Panc1 (cell line): ENCODE measurements at regions not wholly inside any gene's neighbourhood (a gene's known extent, or its start where the extent isn't known, plus 50 kb on each side); places are given as distances from the start of the nearest gene placed in this dataset.

ENCODE experiments used
- POLR2AphosphoS5 ChIP-seq: IDR thresholded peaks from 2 replicates; pipeline ENCODE4 v1.6.1; 2012; ENCODE audit warnings: mild to moderate bottlenecking, low read depth, low read length, moderate library complexity
- SIN3A ChIP-seq: IDR thresholded peaks from 2 replicates; pipeline ENCODE4 v1.6.1; 2012; ENCODE audit warnings: low read depth, mild to moderate bottlenecking, low read length, moderate library complexity, borderline replicate concordance; ENCODE audit not compliant: insufficient read depth
- TF ChIP-seq, protein P1 (sequence below): fragments of 450-650 bp; IDR thresholded peaks from 2 replicates; pipeline ENCODE4 v1.5.1; 2017; ENCODE audit warnings: mild to moderate bottlenecking
- TF ChIP-seq, protein P2 (sequence below), 2 experiments: IDR thresholded peaks; 2 replicates each; pipeline ENCODE4 v1.6.1; 2011 to 2012; ENCODE audit warnings: low read depth in 2 of 2, control low read depth in 1 of 2, low read length in 1 of 2, mild to moderate bottlenecking in 1 of 2, moderate library complexity in 1 of 2; ENCODE audit not compliant: insufficient read depth in 1 of 2

DNA sequence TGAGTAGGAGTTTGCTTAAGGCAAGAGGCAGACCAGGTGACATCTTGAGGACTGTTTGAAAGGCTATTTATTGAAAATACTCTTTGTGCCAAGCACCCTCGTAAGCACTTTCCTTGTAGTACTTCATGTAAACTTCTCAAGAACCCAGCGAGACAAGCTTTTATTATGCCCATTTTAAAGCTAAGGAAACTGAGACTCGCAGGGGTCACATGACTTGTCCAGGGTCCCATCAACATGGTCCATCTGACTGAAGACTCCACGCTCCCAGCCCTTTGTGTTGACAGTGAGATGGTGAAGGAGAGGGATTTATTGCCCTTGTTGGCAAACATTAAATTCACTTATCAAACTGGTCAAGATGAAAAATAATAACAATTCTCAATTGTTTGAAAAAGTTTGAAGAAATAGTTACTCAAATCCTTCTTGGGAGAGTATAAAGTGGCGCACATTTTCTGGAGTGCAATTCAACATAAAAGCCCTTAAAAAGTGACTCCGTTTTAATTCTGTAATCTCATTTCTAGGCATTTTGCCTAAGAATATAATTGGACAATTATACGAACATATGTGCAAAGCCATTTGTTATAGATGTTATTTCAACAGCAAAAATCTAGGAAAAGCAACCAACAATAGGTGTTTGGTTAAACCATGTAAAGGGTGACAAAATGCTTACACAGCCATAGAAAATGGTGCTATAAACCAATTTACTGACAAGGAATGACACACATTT lies 270.5 kb upstream of the NCKAP5 start:
- TF ChIP-seq, protein P1, sequence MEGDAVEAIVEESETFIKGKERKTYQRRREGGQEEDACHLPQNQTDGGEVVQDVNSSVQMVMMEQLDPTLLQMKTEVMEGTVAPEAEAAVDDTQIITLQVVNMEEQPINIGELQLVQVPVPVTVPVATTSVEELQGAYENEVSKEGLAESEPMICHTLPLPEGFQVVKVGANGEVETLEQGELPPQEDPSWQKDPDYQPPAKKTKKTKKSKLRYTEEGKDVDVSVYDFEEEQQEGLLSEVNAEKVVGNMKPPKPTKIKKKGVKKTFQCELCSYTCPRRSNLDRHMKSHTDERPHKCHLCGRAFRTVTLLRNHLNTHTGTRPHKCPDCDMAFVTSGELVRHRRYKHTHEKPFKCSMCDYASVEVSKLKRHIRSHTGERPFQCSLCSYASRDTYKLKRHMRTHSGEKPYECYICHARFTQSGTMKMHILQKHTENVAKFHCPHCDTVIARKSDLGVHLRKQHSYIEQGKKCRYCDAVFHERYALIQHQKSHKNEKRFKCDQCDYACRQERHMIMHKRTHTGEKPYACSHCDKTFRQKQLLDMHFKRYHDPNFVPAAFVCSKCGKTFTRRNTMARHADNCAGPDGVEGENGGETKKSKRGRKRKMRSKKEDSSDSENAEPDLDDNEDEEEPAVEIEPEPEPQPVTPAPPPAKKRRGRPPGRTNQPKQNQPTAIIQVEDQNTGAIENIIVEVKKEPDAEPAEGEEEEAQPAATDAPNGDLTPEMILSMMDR: no peak
- TF ChIP-seq, protein P2, sequence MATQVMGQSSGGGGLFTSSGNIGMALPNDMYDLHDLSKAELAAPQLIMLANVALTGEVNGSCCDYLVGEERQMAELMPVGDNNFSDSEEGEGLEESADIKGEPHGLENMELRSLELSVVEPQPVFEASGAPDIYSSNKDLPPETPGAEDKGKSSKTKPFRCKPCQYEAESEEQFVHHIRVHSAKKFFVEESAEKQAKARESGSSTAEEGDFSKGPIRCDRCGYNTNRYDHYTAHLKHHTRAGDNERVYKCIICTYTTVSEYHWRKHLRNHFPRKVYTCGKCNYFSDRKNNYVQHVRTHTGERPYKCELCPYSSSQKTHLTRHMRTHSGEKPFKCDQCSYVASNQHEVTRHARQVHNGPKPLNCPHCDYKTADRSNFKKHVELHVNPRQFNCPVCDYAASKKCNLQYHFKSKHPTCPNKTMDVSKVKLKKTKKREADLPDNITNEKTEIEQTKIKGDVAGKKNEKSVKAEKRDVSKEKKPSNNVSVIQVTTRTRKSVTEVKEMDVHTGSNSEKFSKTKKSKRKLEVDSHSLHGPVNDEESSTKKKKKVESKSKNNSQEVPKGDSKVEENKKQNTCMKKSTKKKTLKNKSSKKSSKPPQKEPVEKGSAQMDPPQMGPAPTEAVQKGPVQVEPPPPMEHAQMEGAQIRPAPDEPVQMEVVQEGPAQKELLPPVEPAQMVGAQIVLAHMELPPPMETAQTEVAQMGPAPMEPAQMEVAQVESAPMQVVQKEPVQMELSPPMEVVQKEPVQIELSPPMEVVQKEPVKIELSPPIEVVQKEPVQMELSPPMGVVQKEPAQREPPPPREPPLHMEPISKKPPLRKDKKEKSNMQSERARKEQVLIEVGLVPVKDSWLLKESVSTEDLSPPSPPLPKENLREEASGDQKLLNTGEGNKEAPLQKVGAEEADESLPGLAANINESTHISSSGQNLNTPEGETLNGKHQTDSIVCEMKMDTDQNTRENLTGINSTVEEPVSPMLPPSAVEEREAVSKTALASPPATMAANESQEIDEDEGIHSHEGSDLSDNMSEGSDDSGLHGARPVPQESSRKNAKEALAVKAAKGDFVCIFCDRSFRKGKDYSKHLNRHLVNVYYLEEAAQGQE (IDR thresholded peaks at IDR 0.05; ENCODE audit: insufficient read depth in 1 of 2, low read depth in 2 of 2, low read length in 1 of 2): no peak
- TF ChIP-seq SIN3A (no peak), POLR2AphosphoS5 (no peak)
